ENCODE measurements at regions not wholly inside any gene's neighbourhood (a gene's known extent, or its start where the extent isn't known, plus 50 kb on each side); places are given as distances from the start of the nearest gene placed in this dataset.

DNA sequence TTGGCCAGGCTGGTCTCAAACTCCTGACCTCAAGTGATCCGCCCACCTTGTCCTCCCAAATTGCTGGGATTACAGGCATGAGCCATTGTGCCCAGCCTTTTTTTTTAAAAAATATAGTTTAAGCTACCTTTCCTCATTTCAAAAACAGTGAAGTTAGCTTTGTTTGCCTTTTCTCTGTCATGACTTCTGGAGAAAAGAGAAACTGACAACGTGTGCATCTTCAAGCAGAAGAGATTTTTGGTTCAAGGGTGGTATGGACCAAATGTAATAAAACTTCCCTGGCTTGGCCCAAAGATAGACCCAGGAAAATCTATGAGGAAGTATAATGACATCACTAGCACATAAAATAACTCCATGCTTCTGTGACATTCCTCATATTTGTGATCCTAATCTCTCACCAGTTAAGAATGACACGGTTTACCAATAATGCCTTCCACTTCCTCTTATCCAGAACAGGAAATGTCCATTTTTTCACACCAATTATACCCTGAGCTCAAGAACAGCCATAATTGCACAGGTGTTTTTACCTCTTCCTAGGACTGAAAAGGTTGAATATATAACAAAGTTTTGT lies 781.2 kb upstream of the NR2F2 start:
- no peak overlapping the region for H3K4me3 ChIP-seq (ENCODE audit: low read depth in 1 of 2, low read length in 2 of 2)
- no peaks in the 10 kb centered on the region for H3K9me3 ChIP-seq (ENCODE audit: insufficient read depth, low read length, severe bottlenecking)
- H4K20me1 ChIP-seq (ENCODE audit: insufficient read depth, low read length), result no peaks in the 10 kb centered on the region
- DNase-seq (no peak), ATAC-seq (ENCODE audit: insufficient read depth, low read depth) (no peak)
- H3K27me3 ChIP-seq (ENCODE audit: insufficient read depth, low read length, poor library complexity), result peaks cover 3% of the 10 kb centered on the region
- no peak overlapping the region for H3K9ac ChIP-seq (ENCODE audit: low read depth, low read length)
- no peaks in the 10 kb centered on the region for H3K36me3 ChIP-seq (ENCODE audit: insufficient read depth, low read length)
- no peak overlapping the region for H3K27ac ChIP-seq (ENCODE audit: low read length)
- TF ChIP-seq, protein P1, sequence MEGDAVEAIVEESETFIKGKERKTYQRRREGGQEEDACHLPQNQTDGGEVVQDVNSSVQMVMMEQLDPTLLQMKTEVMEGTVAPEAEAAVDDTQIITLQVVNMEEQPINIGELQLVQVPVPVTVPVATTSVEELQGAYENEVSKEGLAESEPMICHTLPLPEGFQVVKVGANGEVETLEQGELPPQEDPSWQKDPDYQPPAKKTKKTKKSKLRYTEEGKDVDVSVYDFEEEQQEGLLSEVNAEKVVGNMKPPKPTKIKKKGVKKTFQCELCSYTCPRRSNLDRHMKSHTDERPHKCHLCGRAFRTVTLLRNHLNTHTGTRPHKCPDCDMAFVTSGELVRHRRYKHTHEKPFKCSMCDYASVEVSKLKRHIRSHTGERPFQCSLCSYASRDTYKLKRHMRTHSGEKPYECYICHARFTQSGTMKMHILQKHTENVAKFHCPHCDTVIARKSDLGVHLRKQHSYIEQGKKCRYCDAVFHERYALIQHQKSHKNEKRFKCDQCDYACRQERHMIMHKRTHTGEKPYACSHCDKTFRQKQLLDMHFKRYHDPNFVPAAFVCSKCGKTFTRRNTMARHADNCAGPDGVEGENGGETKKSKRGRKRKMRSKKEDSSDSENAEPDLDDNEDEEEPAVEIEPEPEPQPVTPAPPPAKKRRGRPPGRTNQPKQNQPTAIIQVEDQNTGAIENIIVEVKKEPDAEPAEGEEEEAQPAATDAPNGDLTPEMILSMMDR (IDR thresholded peaks at IDR 0.05; ENCODE audit: borderline replicate concordance, extremely low read depth, low read length, poor library complexity, severe bottlenecking), result no peak
- TF ChIP-seq EZH2 (IDR thresholded peaks at IDR 0.05; ENCODE audit: borderline replicate concordance, low read depth, low read length, severe bottlenecking), result no peak
- H2AFZ ChIP-seq (ENCODE audit: low read depth, low read length), result no peak overlapping the region
- no peak overlapping the region for H3K4me2 ChIP-seq (ENCODE audit: insufficient read depth, low read length)
- H3K79me2 ChIP-seq (ENCODE audit: insufficient read depth, low read length), result no peaks in the 10 kb centered on the region
- H3K4me1 ChIP-seq (ENCODE audit: insufficient read depth, low read length), result no peaks in the 10 kb centered on the region

DNA sequence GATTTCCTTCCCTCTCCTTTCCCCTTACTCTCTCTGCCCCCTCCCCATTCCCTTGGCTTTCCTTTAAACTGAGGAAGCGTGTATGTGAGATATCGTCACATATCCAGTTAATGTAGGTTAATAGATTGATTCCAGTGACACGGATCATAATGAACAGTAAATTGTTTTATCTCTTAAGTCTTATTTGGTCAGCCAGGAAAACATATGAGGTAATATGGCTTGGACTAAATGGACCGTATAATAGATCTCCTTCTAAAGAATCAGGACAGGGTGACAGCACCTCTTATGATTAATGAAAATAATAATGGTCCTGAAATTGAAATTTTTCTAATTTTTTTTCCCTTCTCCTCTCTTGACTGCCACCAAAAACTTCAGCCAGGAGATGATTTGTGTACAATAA lies 779.8 kb upstream of the NR2F2 start:
- TF ChIP-seq EZH2 (IDR thresholded peaks at IDR 0.05; ENCODE audit: borderline replicate concordance, low read depth, low read length, severe bottlenecking), result no peak
- TF ChIP-seq, protein P1 (IDR thresholded peaks at IDR 0.05; ENCODE audit: borderline replicate concordance, extremely low read depth, low read length, poor library complexity, severe bottlenecking), result no peak
- Histone ChIP-seq H3K27ac (ENCODE audit: low read length) (no peak overlapping the region), H4K20me1 (ENCODE audit: insufficient read depth, low read length) (no peaks in the 10 kb centered on the region), H3K9me3 (ENCODE audit: insufficient read depth, low read length, severe bottlenecking) (no peaks in the 10 kb centered on the region), H3K9ac (ENCODE audit: low read depth, low read length) (no peak overlapping the region), H3K36me3 (ENCODE audit: insufficient read depth, low read length) (no peaks in the 10 kb centered on the region), H2AFZ (ENCODE audit: low read depth, low read length) (no peak overlapping the region), H3K79me2 (ENCODE audit: insufficient read depth, low read length) (no peaks in the 10 kb centered on the region), H3K4me2 (ENCODE audit: insufficient read depth, low read length) (no peak overlapping the region), H3K4me3 (ENCODE audit: low read depth in 1 of 2, low read length in 2 of 2) (no peak overlapping the region), H3K27me3 (ENCODE audit: insufficient read depth, low read length, poor library complexity) (peaks cover 5% of the 10 kb centered on the region), H3K4me1 (ENCODE audit: insufficient read depth, low read length) (no peaks in the 10 kb centered on the region)
- ATAC-seq (ENCODE audit: insufficient read depth, low read depth), result no peak
- no peak for DNase-seq

DNA sequence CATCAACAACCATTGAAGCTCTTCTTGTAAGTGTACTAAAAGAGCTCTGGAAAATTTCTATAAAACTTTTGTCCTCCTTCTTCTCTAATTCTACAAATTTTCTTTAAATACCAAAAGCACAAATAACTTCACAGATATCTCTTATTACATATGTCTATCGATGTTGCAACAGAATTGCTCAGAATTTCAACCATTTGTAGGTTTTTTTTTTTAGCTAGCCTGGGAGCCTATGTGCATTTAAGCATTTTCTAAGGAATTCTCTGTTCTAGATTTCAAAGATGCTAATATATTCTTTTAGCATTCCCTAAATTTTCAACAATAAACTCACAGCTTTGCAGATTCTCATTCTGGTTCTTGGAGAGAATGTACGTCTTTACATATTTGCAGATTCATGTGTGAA lies 774.3 kb upstream of the NR2F2 start:
- H4K20me1 ChIP-seq (ENCODE audit: insufficient read depth, low read length), result no peaks in the 10 kb centered on the region
- no peaks in the 10 kb centered on the region for H3K36me3 ChIP-seq (ENCODE audit: insufficient read depth, low read length)
- H3K4me3 ChIP-seq (ENCODE audit: low read depth in 1 of 2, low read length in 2 of 2), result no peak overlapping the region
- TF ChIP-seq, protein P1 (IDR thresholded peaks at IDR 0.05; ENCODE audit: borderline replicate concordance, extremely low read depth, low read length, poor library complexity, severe bottlenecking), result no peak
- TF ChIP-seq EZH2 (IDR thresholded peaks at IDR 0.05; ENCODE audit: borderline replicate concordance, low read depth, low read length, severe bottlenecking), result no peak
- H3K9me3 ChIP-seq (ENCODE audit: insufficient read depth, low read length, severe bottlenecking), result no peaks in the 10 kb centered on the region
- H3K27ac ChIP-seq (ENCODE audit: low read length), result no peak overlapping the region
- DNase-seq, result no peak
- H2AFZ ChIP-seq (ENCODE audit: low read depth, low read length), result no peak overlapping the region
- ATAC-seq (ENCODE audit: insufficient read depth, low read depth), result no peak
- H3K4me1 ChIP-seq (ENCODE audit: insufficient read depth, low read length), result no peaks in the 10 kb centered on the region
- no peak overlapping the region for H3K9ac ChIP-seq (ENCODE audit: low read depth, low read length)
- no peaks in the 10 kb centered on the region for H3K79me2 ChIP-seq (ENCODE audit: insufficient read depth, low read length)
- no peak overlapping the region for H3K4me2 ChIP-seq (ENCODE audit: insufficient read depth, low read length)
- peaks cover 5% of the 10 kb centered on the region for H3K27me3 ChIP-seq (ENCODE audit: insufficient read depth, low read length, poor library complexity)

DNA sequence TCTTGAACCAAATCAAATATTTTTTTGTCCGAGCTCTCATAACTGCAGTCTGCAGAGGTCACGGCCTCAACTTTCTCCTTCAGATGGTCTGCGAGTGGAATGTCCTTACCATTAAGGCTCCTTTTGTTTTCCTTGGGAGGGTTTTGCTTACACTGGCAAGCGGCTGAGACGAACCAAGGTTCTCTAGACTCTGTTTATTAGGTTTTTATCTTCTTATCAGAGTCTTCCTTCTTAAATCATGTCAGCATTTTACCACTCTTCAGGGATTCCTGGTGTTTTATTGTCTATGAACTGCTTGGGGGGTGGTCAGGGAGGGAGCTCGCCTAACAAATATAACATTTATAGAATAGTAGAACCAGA lies 773.7 kb upstream of the NR2F2 start:
- H3K9me3 ChIP-seq (ENCODE audit: insufficient read depth, low read length, severe bottlenecking), result no peaks in the 10 kb centered on the region
- H3K79me2 ChIP-seq (ENCODE audit: insufficient read depth, low read length), result no peaks in the 10 kb centered on the region
- no peaks in the 10 kb centered on the region for H3K36me3 ChIP-seq (ENCODE audit: insufficient read depth, low read length)
- no peak overlapping the region for H2AFZ ChIP-seq (ENCODE audit: low read depth, low read length)
- no peaks in the 10 kb centered on the region for H3K4me1 ChIP-seq (ENCODE audit: insufficient read depth, low read length)
- no peak overlapping the region for H3K27ac ChIP-seq (ENCODE audit: low read length)
- no peak overlapping the region for H3K9ac ChIP-seq (ENCODE audit: low read depth, low read length)
- H4K20me1 ChIP-seq (ENCODE audit: insufficient read depth, low read length), result no peaks in the 10 kb centered on the region
- H3K27me3 ChIP-seq (ENCODE audit: insufficient read depth, low read length, poor library complexity), result peaks cover 2% of the 10 kb centered on the region
- no peak for DNase-seq
- H3K4me3 ChIP-seq (ENCODE audit: low read depth in 1 of 2, low read length in 2 of 2), result no peak overlapping the region
- TF ChIP-seq, protein P1 (IDR thresholded peaks at IDR 0.05; ENCODE audit: borderline replicate concordance, extremely low read depth, low read length, poor library complexity, severe bottlenecking), result no peak
- no peak for TF ChIP-seq EZH2 (IDR thresholded peaks at IDR 0.05; ENCODE audit: borderline replicate concordance, low read depth, low read length, severe bottlenecking)
- no peak overlapping the region for H3K4me2 ChIP-seq (ENCODE audit: insufficient read depth, low read length)
- ATAC-seq (ENCODE audit: insufficient read depth, low read depth), result no peak
